T-cell (primary cell): ENCODE measurements at regions not wholly inside any gene's neighbourhood (a gene's known extent, or its start where the extent isn't known, plus 50 kb on each side); places are given as distances from the start of the nearest gene placed in this dataset.

Experiments
- ATAC-seq, 4 experiments: fragments of 200-7000 bp in 3 of 4; fragments of 150-1000 bp in 1 of 4; cut with Tn5 transposase; replicated peaks in 1 of 4; 1 replicate in 3 of 4; 2 replicates in 1 of 4; pipeline ENCODE4 v1.10.0; 2021; ENCODE audit warnings: moderate library complexity in 3 of 4, mild to moderate bottlenecking in 2 of 4, moderate number of reproducible peaks in 1 of 4
- CTCF ChIA-PET, 2 donors: fragments of 300-600 bp; sonication (Branson Sonifier 250); formaldehyde crosslinking; loops; one replicate each; lab custom pipeline; 2022; ENCODE audit warnings: antibody characterized with exemption in 2 of 2; lab: Charles Lee
- POLR2A ChIA-PET, 2 donors: fragments of 300-600 bp; sonication (Branson Sonifier 250); formaldehyde crosslinking; loops; one replicate each; lab custom pipeline; 2022; ENCODE audit warnings: antibody characterized with exemption in 2 of 2; lab: Charles Lee
- DNase-seq, 35 experiments: peaks; one replicate each; pipeline versions ENCODE4 v3.0.0 to v3.0.0-alpha.2; 2013 to 2023
- H3K27ac ChIP-seq: one replicate; pipeline ENCODE4 v1.5.1; 2013; ENCODE audit warnings: low read length
- H3K27me3 ChIP-seq, 2 experiments: replicated peaks in 1 of 2; 1 replicate in 1 of 2; 2 replicates in 1 of 2; pipeline versions ENCODE4 v1.6.1 to v1.7.0; 2013; ENCODE audit warnings: low read length in 1 of 2, mixed read lengths in 1 of 2; ENCODE audit not compliant: control insufficient read depth in 2 of 2, insufficient read depth in 2 of 2; ENCODE audit errors: extremely low read depth in 1 of 2
- H3K36me3 ChIP-seq, 2 donors: 1 replicate in 1 of 2; 2 replicates in 1 of 2; pipeline versions ENCODE4 v1.6.1 to v1.7.0; 2013; ENCODE audit warnings: low read length in 1 of 2; ENCODE audit not compliant: control insufficient read depth in 2 of 2, insufficient read depth in 1 of 2; ENCODE audit errors: extremely low read depth in 1 of 2
- H3K4me1 ChIP-seq, 2 experiments: 1 replicate in 1 of 2; 2 replicates in 1 of 2; pipeline versions ENCODE4 v1.6.1 to v1.7.0; 2013; ENCODE audit warnings: low read length in 2 of 2, mixed read lengths in 1 of 2; ENCODE audit not compliant: insufficient read depth in 2 of 2, control insufficient read depth in 1 of 2; ENCODE audit errors: extremely low read depth in 1 of 2
- H3K4me3 ChIP-seq, 2 donors: 1 replicate in 1 of 2; 2 replicates in 1 of 2; pipeline versions ENCODE4 v1.5.1 to v1.7.0; 2013; ENCODE audit warnings: mild to moderate bottlenecking in 2 of 2, low read length in 1 of 2, moderate library complexity in 1 of 2; ENCODE audit not compliant: control insufficient read depth in 1 of 2; ENCODE audit errors: extremely low read depth in 1 of 2
- H3K9me3 ChIP-seq: 2 replicates; pipeline ENCODE4 v1.7.0; 2013
- H3K27ac Mint-ChIP-seq, 2 donors: one replicate each; pipeline ENCODE4 v1.8.0; 2020 to 2021; ENCODE audit warnings: mild to moderate bottlenecking in 2 of 2, mixed read lengths in 2 of 2
- H3K27me3 Mint-ChIP-seq, 2 donors: one replicate each; pipeline ENCODE4 v1.8.0; 2021 to 2022; ENCODE audit warnings: mixed read lengths in 2 of 2
- H3K36me3 Mint-ChIP-seq: one replicate; pipeline ENCODE4 v1.8.0; 2021; ENCODE audit warnings: mixed read lengths
- H3K4me1 Mint-ChIP-seq, 3 donors: one replicate each; pipeline ENCODE4 v1.8.0; 2020 to 2022; ENCODE audit warnings: mixed read lengths in 3 of 3, mild to moderate bottlenecking in 1 of 3
- H3K4me3 Mint-ChIP-seq, 3 donors: one replicate each; pipeline ENCODE4 v1.8.0; 2020 to 2022; ENCODE audit warnings: mild to moderate bottlenecking in 3 of 3, mixed read lengths in 3 of 3, moderate library complexity in 3 of 3
- H3K9me3 Mint-ChIP-seq, 3 donors: one replicate each; pipeline ENCODE4 v1.8.0; 2020 to 2022; ENCODE audit warnings: mixed read lengths in 3 of 3
- WGBS: methylation state at CpG from one replicate; pipeline ENCODE4 v1.1.5; 2013; ENCODE audit warnings: missing lambda C conversion rate; ENCODE audit not compliant: insufficient coverage; 5-methylcytosine and 5-hydroxymethylcytosine counted together

GRCh38 chr4:164481306-164482091, 272.4 kb upstream of the SMIM31 start:
- no peak for DNase-seq
- peaks cover 3 to 6% of the 10 kb centered on the region in 2 donors for H3K27me3 Mint-ChIP-seq
- ChIA-PET CTCF (no interaction called here), POLR2A (no interaction called here)
- H3K27me3 ChIP-seq, result peaks cover 0 to 4% of the 10 kb centered on the region in 2 experiments
- no peak overlapping the region for H3K27ac ChIP-seq
- no CpG with 5 or more reads among the region's 4 CpGs for WGBS
- no peak overlapping the region for H3K27ac Mint-ChIP-seq
- H3K4me3 Mint-ChIP-seq, result no peak overlapping the region
- H3K9me3 Mint-ChIP-seq, result peaks cover 0 to 8% (median 3%) of the 10 kb centered on the region in 3 donors
- ATAC-seq, result no peak
- no peaks in the 10 kb centered on the region for H3K4me1 ChIP-seq
- no peaks in the 10 kb centered on the region for H3K36me3 ChIP-seq
- H3K9me3 ChIP-seq, result no peaks in the 10 kb centered on the region
- no peak overlapping the region for H3K4me3 ChIP-seq
- no peaks in the 10 kb centered on the region for H3K36me3 Mint-ChIP-seq
- H3K4me1 Mint-ChIP-seq, result no peaks in the 10 kb centered on the region

- H3K4me1 Mint-ChIP-seq, result no peaks in the 10 kb centered on the region
- no peak overlapping the region for H3K4me3 ChIP-seq
Observed at GRCh38 chr4:164482092-164482404, 271.9 kb upstream of the SMIM31 start.

GRCh38 chr4:164482758-164483157, 271.2 kb upstream of the SMIM31 start:
- ATAC-seq (no peak), DNase-seq (no peak)
- ChIA-PET CTCF (no interaction called here), POLR2A (no interaction called here)
- Mint-ChIP-seq H3K9me3 (peaks cover 3 to 12% (median 4%) of the 10 kb centered on the region in 3 donors), H3K36me3 (no peaks in the 10 kb centered on the region), H3K27ac (no peak overlapping the region), H3K4me1 (no peaks in the 10 kb centered on the region), H3K4me3 (no peak overlapping the region), H3K27me3 (peaks cover 3 to 6% of the 10 kb centered on the region in 2 donors)
- no peaks in the 10 kb centered on the region for H3K36me3 ChIP-seq
- no peak overlapping the region for H3K4me3 ChIP-seq
- no peaks in the 10 kb centered on the region for H3K27me3 ChIP-seq
- no peak overlapping the region for H3K27ac ChIP-seq
- H3K9me3 ChIP-seq, result no peaks in the 10 kb centered on the region
- no peaks in the 10 kb centered on the region for H3K4me1 ChIP-seq

More at GRCh38 chr4:164482092-164482404, 271.9 kb upstream of the SMIM31 start:
- DNase-seq (no peak), ATAC-seq (no peak)
- H3K27me3 ChIP-seq, result peaks cover 0 to 4% of the 10 kb centered on the region in 2 experiments
- H3K9me3 Mint-ChIP-seq, result peaks cover 3 to 10% (median 3%) of the 10 kb centered on the region in 3 donors
- H3K27ac Mint-ChIP-seq, result no peak overlapping the region
- 100% methylated on average over 1 of the region's 4 CpGs for WGBS
- ChIA-PET CTCF (no interaction called here), POLR2A (no interaction called here)
- no peak overlapping the region for H3K4me3 Mint-ChIP-seq
- no peaks in the 10 kb centered on the region for H3K36me3 ChIP-seq
- H3K9me3 ChIP-seq, result no peaks in the 10 kb centered on the region
- peaks cover 3 to 6% of the 10 kb centered on the region in 2 donors for H3K27me3 Mint-ChIP-seq
- H3K27ac ChIP-seq, result no peak overlapping the region
- H3K4me1 ChIP-seq, result no peaks in the 10 kb centered on the region
- no peaks in the 10 kb centered on the region for H3K36me3 Mint-ChIP-seq

- no peaks in the 10 kb centered on the region for H3K27me3 ChIP-seq
- Mint-ChIP-seq H3K27ac (no peak overlapping the region), H3K27me3 (peaks cover 0 to 3% of the 10 kb centered on the region in 2 donors), H3K4me3 (no peak overlapping the region), H3K36me3 (no peaks in the 10 kb centered on the region), H3K9me3 (peaks cover 3 to 12% (median 4%) of the 10 kb centered on the region in 3 donors), H3K4me1 (no peaks in the 10 kb centered on the region)
- ATAC-seq (no peak), DNase-seq (no peak)
- H3K4me3 ChIP-seq, result no peak overlapping the region
- H3K27ac ChIP-seq, result no peak overlapping the region
- H3K36me3 ChIP-seq, result no peaks in the 10 kb centered on the region
- no peaks in the 10 kb centered on the region for H3K9me3 ChIP-seq
- no CpG with 5 or more reads among the region's 5 CpGs for WGBS
- CTCF ChIA-PET, result no interaction called here
- POLR2A ChIA-PET, result no interaction called here
- no peaks in the 10 kb centered on the region for H3K4me1 ChIP-seq
Observed at GRCh38 chr4:164483711-164484110, 270.2 kb upstream of the SMIM31 start.

GRCh38 chr4:164484551-164484950, 269.4 kb upstream of the SMIM31 start:
- no peak for DNase-seq
- Histone ChIP-seq H3K9me3 (no peaks in the 10 kb centered on the region), H3K4me1 (no peaks in the 10 kb centered on the region), H3K36me3 (no peaks in the 10 kb centered on the region), H3K4me3 (no peak overlapping the region), H3K27me3 (no peaks in the 10 kb centered on the region), H3K27ac (no peak overlapping the region)
- ATAC-seq, result no peak
- ChIA-PET CTCF (no interaction called here), POLR2A (no interaction called here)
- Mint-ChIP-seq H3K36me3 (no peaks in the 10 kb centered on the region), H3K4me3 (no peak overlapping the region), H3K4me1 (no peaks in the 10 kb centered on the region), H3K27ac (no peak overlapping the region), H3K9me3 (peaks cover 4 to 12% (median 5%) of the 10 kb centered on the region in 3 donors), H3K27me3 (peaks cover 0 to 3% of the 10 kb centered on the region in 2 donors)
- WGBS, result no CpG with 5 or more reads among the region's 1 CpG

- H3K27ac Mint-ChIP-seq, result no peak overlapping the region
- no peaks in the 10 kb centered on the region for H3K36me3 ChIP-seq
- H3K4me3 Mint-ChIP-seq, result no peak overlapping the region
- peaks cover 4 to 12% (median 5%) of the 10 kb centered on the region in 3 donors for H3K9me3 Mint-ChIP-seq
- H3K36me3 Mint-ChIP-seq, result no peaks in the 10 kb centered on the region
- H3K4me1 Mint-ChIP-seq, result no peaks in the 10 kb centered on the region
- ATAC-seq, result no peak
- POLR2A ChIA-PET, result no interaction called here
- CTCF ChIA-PET, result no interaction called here
- no peak overlapping the region for H3K27ac ChIP-seq
- H3K27me3 ChIP-seq, result no peaks in the 10 kb centered on the region
- H3K4me1 ChIP-seq, result no peaks in the 10 kb centered on the region
- no peak overlapping the region for H3K4me3 ChIP-seq
- no peaks in the 10 kb centered on the region for H3K27me3 Mint-ChIP-seq
- WGBS, result no CpG with 5 or more reads among the region's 1 CpG
- DNase-seq, result no peak
- no peaks in the 10 kb centered on the region for H3K9me3 ChIP-seq
Observed at GRCh38 chr4:164485136-164485535, 268.8 kb upstream of the SMIM31 start.
